Smooth muscle cell of the brain vasculature (primary cell): ENCODE measurements at regions not wholly inside any gene's neighbourhood (a gene's known extent, or its start where the extent isn't known, plus 50 kb on each side); places are given as distances from the start of the nearest gene placed in this dataset.
"Not testable (repeated sequence)": the region's sequence is repeated elsewhere in the genome, so short reads cannot be mapped to it uniquely, and the experiment has no call there.

ENCODE experiments used
- DNase-seq: peaks from one replicate; pipeline ENCODE4 v3.0.0-alpha.2; 2012; ENCODE audit warnings: low read depth, low spot score

DNA sequence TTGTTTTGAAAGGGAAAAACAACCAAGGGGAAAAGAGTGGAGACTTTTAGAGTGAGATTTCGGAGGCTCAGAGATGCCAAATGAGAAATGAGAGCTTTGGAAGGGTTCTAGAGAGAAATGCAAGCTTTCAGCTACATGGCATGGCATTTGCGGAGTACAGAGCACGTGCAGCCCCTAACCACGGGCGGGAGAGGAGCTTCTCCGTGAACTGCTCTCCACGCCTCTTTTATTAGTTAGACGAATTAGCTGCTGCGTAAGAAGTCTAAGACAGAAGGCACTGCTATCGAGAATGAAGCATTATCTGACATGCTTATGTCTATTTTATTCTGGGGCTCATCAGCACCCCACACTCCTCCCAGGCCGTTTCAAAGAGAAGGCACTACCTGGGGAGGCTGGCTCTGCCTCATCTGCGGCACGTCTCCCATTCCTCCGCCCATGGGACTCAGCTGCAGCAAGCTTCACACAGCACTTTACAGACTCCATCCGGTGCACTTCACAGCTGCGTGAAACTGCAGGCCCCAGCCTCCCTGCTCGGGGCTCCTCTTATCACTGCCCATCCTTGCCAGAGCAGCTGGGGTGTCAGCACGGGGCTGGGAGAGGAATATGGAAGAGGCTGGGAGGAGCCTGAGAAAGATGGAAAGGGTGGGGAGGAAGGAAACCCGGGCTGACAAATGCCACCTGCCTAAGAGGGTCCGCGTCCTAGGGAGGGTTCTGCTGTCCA is 207.3 kb upstream of the APCDD1 start:
- DNase-seq = no peak

DNA sequence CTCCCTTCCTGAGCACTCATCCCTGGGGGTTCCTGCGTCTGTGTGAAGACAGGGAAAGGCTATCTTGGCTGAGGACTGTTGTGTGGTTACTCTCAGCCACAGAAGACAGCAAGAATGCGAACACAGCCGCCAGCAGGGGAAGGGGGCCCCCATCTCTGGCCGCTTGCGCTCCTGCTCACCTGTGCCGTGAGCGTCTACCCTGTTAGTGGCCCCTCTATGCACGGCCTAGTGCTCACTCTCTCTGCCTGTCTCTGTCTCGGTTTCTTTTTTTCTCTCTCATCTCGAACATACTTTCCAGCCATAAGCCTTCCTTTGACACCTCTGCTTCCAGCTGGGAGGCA is 206.7 kb upstream of the APCDD1 start:
- no peak for DNase-seq

DNA sequence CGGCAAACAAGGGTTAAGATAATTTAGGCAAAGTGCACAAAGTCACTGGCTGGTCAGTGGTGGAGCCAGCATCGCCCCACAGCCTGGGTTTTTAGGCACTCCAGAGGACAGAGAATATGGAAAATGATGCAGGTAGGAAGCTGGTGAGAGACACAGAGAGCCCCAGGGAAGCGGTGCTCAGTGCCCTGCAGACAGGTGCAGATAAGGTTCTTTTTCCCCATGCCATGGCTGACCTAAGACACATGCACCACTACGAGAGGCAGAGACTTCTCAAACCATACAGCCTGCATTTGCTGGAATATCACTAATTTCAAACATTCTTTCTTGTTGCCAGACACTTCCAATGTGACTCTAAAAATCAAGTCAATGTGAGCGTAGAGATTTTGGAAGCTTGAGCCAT is 205.7 kb upstream of the APCDD1 start:
- no peak for DNase-seq

DNA sequence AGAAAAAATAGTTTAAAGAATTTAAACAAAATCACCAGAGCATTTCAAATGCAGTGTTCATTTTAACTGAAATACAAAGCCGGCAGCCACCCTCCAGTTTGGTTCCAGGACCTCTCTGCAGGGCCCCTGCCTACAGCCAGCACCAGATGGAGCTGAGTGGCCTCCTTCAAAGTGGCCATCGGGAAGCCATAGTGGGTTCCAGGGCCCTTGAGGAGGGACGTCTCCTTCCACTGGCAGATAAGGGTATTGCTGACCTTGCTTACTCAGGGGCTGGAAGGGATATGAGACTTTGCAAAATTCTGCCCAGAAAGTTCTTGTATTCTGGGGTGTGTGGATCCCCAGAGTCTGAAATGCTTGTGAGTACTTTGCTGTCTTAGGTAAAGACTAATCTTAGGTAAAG is 205.2 kb upstream of the APCDD1 start:
- no peak for DNase-seq

DNA sequence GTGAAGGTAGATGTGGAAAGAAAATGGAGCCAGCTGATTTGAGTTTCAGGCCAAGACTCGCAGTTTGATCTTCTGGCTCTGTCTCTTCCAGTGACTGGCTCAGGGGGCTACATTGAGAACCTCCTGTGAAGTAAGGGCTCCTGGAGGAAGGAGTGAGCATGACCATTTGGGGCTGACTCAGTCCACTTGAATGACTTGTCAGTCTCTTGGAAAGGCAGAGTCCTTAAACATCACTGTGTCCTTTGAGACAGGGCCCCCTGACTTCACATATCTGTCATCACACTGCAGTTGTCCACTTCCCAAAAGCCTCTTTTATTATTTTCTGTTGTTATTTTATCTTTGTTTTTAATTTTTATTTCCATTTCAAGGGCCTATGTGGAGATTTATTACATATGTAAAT is 204.6 kb upstream of the APCDD1 start:
- DNase-seq = no peak

DNA sequence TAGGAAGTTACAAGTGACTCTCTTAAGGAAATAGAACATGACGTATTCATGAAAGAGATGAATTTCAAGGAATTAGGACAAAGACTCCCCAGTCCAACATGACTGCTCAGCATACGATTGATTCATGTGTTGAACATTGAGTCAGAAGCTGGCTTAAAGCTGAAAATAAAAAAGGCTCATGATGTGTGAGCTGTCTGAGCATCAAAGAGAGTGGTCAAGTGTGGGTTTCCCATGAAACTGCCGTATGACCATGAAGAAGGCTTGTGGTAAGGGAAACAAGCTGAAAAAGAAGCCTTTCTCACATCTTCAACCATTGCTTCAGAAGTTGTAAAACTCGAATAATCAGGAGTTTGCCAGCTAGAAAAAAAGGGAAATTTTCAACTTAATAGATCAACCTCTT is 201.9 kb upstream of the APCDD1 start:
- no peak for DNase-seq

DNA sequence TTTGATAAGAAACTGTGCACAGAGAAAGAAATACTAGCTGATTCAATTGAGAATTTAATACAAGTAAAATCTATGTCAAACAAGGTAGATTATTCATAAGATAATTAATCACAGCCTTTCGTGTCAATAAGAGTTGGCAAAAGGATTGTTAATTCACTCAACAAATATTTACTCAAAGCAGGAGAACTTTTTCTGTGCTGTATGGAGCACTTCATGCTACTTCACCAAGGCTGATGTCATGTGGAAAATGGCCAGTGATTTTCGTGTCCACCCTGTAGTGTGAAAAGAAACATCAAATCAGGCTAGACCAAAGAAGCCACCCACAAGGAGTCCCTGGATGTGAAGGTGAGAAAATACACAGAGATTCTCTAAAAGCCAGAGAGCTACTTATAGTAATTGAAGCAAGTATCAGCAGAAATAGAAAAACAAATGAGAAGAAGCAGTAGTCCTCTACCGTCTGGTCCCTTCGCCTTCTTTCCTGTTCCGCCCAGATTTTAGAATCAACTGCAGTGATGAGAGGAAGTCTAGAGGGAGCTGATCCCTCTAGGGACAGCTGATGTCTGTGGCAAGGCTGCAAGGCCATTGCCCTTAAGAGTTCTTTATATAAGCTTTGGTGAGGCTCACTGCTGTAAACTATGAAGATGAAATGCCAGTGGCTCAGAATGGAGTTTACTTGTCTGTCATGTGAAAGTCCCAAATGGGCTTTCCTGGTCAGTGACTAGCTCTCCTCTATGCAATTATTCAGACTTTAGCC is 201.3 kb upstream of the APCDD1 start:
- no peak for DNase-seq

DNA sequence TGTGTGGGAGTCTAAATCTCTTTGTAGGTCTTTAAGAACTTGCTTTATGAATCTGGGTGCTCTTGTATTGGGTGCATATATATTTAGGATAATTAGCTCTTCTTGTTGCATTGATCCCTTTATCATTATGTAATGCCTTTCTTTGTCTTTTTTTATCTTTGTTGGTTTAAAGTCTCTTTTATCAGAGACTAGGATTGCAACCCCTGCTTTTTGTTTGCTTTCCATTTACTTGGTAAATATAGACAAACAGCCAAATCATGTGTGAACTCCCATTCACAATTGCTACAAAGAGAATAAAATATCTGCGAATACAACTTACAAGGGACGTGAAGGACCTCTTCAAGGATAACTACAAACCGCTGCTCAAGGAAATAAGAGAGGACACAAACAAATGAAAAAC is 198.2 kb upstream of the APCDD1 start:
- not testable (repeated sequence) for DNase-seq

DNA sequence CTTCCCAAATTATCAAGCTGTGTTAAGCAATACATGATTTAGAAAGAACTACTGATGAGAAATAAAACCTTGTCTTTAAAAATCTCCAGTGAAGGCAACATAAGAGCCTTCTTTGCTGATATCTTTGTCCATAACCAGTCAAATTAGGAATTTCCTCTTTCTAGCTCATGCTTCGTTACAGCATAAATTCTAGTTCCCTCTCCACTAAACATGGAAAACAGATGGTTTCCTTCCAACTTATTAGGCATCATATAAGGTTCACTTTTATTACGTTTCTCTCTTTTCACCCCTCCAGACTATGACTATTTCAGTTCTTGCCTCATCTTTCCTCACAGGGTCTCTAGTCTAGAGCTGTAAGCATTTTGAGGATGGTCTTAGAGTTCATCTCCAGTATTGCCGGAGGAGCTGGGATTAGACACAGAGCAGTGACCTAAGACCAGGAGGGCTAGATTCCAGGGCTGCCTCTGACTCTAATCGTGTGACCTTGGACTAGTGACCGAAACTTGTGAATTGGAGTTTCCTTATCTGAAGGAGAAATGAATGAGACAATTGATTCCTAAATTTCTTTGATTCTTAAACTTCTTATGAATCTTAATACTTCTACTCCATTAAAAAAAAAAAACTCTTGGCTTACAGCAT is 195.5 kb upstream of the APCDD1 start:
- DNase-seq = no peak

DNA sequence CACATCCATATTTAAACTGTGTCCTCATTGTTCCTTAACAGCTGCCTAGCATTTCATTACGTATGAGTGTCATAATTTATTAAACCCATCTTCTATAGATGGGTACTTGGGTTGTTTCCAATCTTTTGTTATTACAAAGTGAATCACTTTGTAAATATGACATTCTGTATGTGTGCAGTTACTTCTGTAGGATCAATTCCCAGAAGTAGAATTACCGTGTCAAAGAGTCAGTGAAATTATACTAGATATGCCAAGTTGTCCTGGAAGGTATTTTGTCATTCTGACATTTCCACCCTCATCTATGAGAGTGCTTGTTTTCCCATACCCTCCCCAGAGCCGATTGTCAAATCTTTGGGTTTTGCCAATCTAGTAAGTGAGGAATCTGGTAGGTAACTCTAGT is 194.5 kb upstream of the APCDD1 start:
- no peak for DNase-seq

DNA sequence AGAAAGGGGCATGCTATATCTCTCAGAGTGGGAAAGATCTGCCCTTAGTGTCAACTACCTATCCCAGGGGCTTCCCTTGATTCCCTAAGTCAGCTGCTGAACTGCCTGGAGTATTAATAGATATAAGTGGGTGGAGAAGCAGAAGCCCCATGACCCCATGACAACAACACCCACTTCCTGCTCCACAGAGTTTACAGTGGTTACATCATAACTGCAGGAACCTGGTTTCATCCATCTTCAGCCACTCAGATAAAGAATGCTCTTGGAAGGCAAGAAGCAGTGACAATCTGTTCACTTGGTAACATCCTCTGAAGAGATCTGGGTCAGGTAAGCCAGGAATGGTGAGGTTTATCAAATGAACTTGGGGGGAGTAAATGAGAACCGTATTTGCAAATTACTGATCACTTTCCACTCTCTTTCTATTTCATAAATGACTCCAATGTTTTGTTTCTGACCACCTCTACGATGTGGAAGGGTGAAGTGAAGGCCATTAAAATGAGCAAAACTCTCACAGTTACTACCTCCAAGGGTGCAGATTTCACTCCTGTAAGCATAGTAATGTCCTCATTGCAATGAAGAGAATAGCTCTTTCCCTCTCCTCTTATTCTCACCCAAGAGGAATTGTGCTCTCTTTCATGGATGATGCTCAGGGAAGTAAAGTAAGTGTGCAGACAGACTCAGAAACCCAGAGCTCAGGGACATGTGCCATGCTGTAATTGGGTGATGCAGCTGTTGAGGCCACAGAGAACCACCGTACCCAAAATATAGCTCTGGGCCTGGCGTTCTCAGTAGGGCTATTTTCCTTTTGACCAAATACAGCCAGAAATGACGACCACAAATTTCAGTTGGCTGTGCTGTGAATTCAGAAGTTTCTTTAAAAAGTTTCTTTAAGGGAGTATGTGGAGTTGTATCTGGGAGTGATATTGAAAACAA is 192.8 kb upstream of the APCDD1 start:
- no peak for DNase-seq

DNA sequence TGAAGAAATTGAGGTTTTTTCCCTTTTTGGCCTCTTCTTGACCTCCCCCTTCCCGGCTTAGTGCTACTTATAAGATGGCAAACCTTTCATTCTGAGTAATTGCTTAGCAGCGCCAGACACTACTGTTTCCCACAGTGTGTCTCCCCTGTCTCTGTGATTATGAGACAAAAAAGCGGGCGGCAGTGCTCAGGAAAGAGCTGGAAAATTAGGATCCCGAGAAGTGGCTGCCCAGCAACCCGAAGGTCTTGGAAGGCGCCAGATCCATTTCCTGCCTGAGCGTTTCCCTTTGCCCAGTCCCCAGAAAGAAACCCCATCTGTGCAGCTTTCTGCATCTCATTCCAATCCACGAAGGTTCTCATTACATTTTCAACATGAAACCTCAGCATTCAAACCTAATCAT is 191.9 kb upstream of the APCDD1 start:
- no peak for DNase-seq

DNA sequence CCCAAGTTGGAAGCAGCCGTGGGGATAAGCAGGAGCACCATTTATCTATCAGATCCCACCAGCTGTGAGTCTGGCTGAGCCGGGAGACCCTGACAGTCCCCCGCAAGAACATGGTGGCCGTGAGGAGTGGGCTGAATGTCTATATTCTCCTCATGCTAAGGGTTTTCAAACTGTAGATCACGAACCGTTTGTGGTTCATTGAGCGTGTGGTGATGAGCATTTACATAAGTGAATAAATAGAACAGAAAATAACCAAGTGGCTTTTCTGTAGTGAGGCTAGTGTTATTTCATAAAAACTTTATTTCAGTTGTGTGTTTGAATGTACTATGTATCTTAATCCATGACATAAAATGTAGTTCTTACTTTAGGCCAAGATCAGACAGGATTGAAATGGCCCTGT is 190.2 kb upstream of the APCDD1 start:
- DNase-seq = no peak

DNA sequence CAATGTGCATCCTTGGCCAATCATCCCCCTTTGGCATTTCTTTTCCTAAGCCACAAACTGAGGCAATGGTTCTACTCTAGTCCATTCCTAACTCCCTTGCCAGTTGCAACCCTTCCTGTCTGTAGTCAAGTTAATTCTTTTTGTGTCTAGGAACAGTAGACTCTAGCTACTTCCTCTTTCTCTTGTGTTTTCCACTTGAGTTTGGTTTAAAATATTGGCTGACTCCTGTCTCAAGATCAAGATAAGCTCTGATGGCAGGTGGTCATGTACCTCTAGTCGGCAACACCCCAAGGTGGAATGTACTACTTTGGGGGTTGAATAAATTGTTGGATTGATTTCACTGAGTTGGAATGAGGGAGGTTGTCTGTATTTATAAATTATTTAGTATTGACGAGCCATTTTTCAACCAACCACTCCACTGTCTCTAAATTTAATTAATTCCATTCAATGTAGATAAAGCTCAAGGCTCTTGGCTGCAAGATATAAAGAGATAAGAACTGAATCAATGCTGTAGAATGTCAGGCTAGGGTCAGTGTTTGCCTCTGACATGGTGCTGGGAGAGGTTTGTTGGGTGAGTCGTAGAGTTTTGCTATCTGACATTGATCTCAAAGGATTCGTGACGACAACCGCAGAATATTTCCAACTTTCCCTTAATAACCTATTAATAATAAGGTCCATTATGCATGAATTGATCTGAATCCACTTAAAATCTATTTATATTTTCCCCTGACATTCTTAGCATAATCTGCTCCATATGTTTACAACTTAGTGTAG is 188.7 kb upstream of the APCDD1 start:
- DNase-seq = no peak

DNA sequence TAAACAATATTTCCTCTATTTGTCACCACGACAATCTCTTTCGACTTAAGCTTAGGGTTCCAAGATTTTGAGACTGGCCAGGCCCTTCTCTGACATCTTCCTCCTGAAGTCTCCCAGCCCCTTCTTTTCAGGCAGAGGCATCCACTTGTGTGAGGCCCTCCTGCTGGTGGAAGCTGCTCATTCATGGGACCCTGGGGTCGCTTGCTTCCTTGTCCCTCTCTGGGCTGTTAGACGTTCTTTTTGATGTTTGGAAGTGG is 188.2 kb upstream of the APCDD1 start:
- no peak for DNase-seq

DNA sequence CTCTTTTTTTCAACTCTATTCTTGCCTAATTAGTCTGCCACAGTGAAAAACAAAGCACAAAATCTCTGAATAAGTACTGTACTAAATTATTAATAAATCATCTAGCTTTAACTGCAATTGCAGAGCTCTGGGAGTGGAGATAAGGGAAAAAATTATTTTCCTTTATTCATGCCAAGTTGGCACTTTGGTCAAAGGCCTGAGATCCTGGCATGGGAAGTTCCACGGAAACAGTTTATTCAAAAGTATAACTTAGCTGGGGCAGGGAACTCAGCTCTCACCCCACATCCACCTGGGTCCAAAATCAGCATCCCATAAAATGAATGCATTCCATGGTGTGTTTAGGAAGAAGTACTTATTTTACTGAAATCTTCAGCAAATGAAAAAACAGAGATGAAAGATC is 185.2 kb upstream of the APCDD1 start:
- no peak for DNase-seq

DNA sequence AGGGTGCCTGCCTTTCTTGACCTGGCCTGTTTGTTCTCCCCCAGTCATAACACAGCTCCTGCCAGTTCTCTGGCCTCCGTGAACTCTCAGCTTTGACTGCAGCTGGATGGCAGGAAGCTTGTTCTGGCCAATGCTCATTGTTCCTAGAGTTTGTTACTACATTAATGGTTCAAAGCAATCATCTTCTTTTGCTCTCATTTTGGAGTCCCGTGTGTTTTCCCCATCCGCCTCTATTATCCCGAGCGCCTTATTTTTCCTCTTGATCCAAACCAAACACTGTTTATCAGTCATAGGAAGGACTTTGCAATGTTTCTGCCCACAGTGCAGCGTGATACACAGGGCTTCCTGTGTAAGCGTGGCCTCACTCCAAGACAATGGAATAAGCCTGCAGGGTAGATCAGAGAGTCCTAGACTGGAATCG is 184.3 kb upstream of the APCDD1 start:
- no peak for DNase-seq

DNA sequence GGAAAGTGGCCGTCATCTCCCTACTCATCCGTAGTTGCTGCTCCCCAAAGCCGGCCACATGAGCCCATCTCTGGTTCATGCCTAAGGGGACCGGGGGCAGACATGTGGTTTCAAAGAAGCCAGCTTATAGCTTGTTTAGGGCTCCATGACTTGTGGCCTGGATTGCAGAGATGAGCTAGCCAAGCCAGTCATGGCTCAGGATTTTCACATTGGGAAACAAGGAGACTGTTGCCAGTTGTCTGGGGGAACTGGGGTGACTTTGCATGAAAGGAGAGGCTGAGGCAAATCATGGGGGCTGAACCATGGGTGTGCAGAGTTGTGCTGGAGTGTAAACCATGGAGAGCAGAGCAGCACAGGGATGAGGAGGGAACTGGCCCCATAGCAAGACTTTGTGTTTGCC is 183.0 kb upstream of the APCDD1 start:
- no peak for DNase-seq

DNA sequence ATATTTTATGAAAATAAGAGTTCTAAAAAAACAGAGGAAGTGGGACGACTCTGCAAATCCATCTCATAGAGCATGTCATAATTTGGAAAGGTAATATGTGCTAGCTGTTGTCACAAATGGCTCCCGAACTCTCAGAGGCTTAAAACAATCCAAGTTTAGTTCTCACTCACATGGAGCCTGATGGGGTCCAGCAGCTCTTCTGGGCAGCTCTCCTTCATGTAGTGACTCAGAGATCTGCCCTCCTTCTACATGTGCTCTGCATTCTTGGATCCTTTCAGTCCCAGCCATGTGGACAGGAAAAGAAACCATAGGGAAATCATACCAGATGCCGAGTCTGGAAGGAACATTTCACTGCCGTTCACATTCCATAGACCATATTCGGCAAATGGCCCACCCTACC is 180.1 kb upstream of the APCDD1 start:
- no peak for DNase-seq

DNA sequence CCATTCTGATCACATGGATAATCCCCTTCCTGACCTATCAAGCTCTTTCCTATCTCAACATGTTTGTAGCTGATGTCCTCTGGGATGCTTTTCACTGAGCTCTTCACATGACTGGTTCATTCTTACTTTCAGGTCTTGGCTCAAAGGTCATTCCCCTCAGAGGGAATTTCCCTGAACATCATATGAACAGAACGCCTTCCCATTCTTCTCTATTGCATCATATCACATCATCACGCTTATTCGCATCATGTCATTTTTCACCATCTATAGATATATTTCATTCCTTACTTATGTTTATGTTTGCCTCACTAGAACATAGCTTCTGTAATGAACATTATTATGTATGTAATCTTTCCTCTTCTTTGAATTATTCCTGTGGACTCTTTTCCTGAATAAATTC is 178.9 kb upstream of the APCDD1 start:
- DNase-seq = no peak

DNA sequence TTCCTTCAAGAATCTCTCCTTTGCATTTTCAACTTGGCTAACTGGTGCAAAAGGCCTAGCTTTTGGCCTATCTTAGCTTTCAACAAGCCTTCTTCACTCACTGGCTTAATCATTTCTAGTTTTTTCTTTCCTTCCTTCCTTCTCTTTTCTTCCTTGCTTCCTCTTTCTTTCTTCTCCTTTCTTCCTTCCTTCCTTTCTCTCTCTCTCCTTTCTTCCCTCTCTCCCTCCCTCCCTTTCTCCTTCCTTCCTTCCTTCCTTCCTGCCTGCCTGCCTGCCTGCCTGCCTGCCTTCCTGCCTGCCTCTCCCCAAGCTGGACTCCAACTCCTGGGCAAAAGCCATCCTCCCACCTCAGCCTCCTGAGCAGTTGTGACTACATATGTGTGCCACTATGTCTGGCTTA is 176.2 kb upstream of the APCDD1 start:
- DNase-seq = no peak

DNA sequence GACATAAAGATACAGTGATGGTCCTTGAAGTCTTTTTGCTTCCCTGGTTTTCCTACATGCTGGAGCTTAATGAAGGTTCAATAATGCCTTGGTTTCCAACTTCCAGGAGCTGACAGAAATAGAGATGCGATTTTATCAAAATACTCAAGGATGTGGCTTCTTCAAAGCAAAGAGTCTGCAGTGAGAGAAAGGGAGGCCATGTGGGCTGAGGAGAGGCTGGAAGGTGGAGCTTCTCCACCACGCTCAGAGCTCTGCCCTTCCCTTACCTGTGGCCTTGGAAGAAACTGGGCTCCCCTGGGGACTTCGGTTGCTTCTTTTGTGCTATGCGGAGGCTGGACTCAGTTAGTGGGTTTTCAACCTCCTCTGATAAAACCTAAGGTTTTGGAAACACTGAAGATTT is 175.0 kb upstream of the APCDD1 start:
- no peak for DNase-seq
